Erythroblast (primary cell): ENCODE measurements at regions not wholly inside any gene's neighbourhood (a gene's known extent, or its start where the extent isn't known, plus 50 kb on each side); places are given as distances from the start of the nearest gene placed in this dataset.
A peak's percentile ranks its signal among the peaks of the same experiment; 100 is the strongest.

Experiments used
- DNase-seq, 2 experiments: peaks; one replicate each; lab custom pipeline; 2025; lab: John Stamatoyannopoulos, UW
- GATA1 ChIP-seq: IDR thresholded peaks from 2 replicates; pipeline ENCODE4 v1.6.1; 2011; ENCODE audit warnings: low read depth, mild to moderate bottlenecking, control low read depth, low read length, moderate library complexity
- POLR2A ChIP-seq: IDR thresholded peaks from 2 replicates; pipeline ENCODE4 v1.6.1; 2011; ENCODE audit warnings: mild to moderate bottlenecking, low read length

DNA sequence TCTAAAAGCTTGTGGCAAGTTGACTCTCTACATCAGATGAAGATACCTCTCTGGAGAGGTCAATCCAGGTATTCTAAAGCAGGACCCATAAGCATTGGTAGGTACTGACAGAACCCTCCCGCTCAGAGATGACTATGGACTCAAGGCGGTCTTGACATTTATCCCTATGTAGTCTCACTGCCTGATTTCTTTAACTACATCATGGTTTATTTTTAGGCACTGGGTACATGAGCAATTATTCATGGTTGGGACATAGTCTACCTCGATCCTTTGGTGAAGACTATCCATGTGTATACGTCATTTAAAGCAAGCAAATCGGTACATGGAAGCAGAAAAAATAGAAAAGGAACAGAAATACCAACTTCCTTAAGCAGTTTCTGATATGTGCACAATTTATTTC is 136.2 kb upstream of the TAB2 start:
- TF ChIP-seq GATA1 (no peak), POLR2A (no peak)

DNA sequence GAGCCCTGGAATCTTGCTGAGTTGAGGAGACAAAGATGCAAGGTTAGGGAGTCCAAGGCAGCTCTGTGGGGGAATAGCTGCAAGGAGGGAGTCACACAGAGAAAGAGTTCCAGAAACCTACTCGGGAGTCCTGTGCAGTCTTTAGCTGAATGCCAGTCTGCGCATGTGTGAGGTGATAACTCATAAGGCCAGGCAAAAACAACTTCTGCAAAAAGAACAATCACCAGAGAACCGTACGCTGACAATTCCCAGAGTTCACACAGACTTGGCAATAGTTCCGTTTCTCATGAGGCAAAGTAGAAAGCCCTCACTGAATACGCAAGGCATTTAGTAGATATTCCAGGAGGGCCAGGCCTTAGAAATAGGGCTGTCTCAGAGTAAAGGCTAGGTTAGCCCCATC is 135.2 kb upstream of the TAB2 start:
- TF ChIP-seq POLR2A (no peak), GATA1 (no peak)
- DNase-seq = no peak

More for the DNA sequence above, 136.2 kb upstream of the TAB2 start:
- DNase-seq = no peak

DNA sequence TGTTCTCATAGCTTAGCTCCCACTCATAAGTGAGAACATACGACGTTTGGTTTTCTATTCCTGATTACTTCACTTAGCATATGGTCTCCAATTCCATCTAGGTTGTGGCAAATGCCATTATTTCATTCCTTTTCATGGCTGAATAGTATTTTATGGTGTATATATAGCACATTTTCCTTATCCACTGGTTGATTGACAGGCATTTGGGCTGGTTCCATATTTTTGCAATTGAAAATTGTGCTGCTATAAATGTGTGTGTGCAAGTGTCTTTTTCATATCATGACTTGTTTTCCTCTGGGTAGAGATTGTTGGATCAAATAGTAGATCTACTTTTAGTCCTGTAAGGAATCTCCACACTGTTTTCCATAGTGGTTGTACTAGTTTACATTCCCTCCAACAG is 133.0 kb upstream of the TAB2 start:
- no peak for DNase-seq
- no peak for TF ChIP-seq GATA1
- no peak for TF ChIP-seq POLR2A

DNA sequence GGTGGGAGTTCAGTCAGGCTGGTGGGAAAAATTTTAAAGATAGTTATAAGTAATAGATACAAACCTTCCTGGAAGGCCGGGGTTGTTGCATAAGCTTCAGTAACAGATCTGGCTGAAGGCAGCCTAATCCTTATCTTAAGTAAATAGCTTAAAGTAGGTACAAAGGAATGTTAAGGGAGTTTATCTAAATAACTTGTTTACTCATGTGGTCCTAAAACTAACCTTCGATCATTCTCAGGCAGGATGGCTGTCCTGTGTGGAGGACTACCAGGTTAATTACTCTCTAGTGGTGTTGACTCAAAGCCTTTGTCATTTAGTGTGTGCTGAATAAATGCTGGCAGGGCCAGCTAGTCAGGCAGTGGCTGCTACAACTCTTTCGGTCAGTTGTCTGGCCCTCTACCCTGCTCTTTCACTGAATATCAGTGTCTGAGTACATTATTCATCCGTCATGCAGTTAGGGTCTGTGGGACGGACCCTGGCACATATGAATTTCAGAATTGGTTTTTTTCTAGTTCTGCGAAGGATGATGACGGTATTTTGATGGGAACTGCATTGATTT is 131.6 kb upstream of the TAB2 start:
- no peak for DNase-seq
- no peak for TF ChIP-seq POLR2A
- no peak for TF ChIP-seq GATA1

DNA sequence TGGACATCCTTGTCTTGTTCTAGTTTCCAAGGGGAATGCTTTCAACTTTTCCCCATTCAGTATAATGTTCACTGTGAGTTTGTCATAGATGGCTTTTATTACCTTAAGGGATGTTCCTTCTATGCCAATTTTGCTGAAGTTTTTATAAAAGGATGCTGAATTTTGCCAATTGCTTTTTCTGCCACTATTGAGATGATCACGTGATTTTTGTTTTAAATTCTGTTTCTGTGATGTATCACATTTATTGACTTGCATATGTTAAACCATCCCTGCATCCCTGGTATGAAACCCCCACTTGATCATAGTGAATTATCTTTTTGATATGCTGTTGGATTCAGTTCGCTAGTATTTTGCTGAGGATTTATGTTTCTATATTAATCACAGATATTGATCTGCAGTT is 130.6 kb upstream of the TAB2 start:
- TF ChIP-seq POLR2A = no peak
- TF ChIP-seq GATA1 = no peak
- DNase-seq = no peak

DNA sequence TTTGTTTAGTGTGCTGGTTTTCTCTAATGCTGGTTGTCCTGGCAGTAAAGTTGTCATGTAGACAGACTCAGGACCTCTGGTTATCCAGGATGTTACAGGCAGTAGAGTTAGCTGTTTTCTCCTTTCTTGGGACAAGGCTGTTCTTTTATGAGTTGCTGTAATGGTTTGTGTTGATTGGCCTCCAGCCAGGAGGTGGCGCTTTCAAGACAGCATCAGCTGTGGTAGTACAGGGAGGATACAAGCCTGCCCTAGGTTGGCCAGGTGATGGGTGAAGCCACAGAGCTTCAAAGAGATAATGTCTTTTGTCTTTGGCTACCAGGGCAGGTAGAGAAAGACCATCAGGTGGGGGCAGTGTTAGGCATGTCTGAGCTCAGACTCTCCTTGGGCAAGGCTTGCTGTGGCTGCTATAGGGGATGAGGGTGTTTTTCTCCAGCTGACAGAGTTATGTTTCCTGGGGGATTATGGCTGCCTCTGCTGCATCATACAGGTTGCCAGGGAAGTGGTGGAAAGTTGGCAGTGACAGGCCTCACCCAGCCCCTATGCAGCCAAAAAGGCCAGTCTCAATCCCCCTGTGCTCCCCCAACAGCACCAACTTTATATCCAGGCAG is 127.2 kb upstream of the TAB2 start:
- TF ChIP-seq POLR2A = no peak
- no peak for TF ChIP-seq GATA1
- peak; percentile 41 to 56 for DNase-seq

DNA sequence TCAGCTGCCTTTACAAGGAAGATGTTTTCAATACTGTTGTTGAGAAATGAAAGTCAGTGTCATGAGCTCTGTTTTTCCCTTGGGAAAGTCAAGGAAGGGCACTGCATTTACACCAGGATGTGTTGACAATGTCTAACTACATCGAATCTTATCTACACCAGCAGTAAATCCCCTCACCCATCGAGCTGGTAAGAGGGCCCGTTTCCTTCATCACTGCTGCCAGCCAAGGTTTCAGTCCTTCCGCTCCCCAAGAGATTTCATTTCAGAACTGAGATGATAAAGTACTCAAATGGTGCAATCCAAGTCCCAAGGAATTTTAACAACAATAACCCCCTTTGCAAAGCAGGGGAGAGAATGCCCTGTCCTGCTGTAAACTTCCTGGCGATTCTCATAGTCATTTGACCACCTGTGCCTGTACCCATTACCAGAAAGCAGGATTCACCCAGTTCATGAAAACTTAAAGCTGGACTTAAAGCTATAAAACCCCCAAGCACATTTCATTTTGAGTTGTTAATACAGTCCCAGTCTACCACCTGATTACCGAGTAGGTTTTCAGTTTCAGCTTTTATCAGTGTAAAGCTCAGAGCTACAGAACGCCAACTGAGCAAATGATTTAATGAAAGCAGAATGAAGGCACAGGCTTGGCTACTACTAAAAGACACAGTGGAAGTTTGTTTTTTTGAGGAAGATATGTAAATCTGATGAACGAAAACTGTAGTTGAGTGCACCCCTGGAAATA is 122.5 kb upstream of the TAB2 start:
- DNase-seq = no peak
- no peak for TF ChIP-seq GATA1
- no peak for TF ChIP-seq POLR2A

DNA sequence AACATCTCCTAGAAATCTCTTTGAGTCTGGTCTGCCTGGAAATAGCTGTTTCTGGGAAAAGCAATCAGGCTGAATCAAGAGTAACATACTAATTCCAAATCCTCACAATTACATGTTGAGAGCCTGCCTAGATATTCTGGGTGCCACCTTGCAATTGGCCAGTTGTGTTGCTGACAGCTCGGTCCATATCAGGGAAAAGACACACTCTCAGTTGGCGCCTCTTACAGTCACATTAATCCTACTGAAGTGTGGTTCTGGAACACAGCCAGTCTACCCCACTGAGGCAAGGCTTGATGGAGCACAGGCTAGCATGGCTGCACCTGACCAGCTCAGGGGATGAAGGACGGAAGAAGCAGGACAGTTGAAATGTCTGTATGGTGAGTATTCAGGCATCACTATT is 121.4 kb upstream of the TAB2 start:
- no peak for DNase-seq
- TF ChIP-seq POLR2A (no peak), GATA1 (no peak)

DNA sequence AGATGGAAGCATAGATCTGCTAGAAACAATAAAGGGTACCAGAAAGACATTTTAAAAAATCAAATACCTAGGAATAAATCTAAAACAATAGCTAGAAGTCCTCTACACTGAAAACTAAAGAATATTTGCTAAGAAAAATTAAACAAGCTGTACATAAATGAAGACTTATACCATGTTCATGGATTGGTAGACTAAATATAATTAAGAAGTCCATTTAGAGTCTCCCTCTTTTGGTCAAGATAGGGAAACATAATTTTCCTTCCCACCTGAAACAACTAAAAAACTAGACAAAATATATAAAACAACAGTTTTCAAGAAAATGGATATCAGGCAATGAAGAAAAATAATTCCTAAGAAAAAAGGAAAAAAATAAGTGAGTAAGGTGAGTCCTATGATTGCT is 120.0 kb upstream of the TAB2 start:
- TF ChIP-seq POLR2A (no peak), GATA1 (no peak)
- DNase-seq = no peak

DNA sequence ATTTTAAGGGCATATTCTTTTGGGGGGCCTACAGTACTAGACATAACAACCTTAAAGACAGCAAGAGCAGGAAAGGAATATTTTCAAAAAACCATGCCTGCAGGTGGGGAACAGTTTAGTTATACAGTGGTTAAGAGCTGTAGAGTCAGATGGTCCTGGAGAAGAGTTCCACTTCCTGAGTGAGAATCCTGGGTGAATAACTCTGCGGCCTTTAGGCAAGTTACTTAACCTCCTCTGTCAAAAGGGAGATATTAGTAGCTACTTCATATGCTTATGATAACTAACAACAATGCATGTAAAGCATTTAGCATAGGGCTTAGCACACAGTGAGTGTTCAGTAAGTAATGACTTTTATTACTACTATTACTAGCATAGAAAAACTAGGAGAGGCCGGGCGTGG is 119.2 kb upstream of the TAB2 start:
- TF ChIP-seq POLR2A (no peak), GATA1 (no peak)

DNA sequence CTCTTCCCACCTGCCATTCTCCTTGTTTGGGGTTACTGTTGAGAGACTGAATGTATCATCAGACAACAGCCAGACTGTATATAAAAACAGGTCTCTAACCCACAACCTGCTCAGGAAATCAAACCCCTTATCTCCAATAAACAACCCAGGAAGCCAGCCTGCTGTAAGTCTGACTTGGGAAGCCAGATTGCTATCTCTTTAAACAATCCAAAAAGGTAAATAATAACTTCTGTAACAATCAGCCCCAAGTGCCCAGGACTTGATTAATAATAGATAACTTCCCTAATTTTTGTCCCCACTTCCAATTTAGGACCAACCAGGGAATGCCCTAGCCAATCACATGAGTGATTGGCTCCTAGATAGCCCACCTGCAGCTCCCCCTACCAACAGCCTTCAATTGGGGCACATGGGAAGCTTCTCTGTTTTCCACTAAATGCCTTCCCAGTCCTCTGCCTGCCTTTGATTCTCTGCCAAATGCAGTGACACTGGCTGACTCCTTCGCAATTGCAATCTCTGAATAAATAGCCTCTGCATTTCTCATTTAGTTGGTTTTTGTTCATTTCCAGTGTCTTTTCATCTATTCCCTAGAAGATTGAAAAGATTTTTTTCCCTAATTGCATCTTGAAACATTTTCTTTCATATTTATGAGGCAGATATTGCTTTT is 117.1 kb upstream of the TAB2 start:
- TF ChIP-seq GATA1 (no peak), POLR2A (no peak)
- DNase-seq = no peak

More for the DNA sequence above, 119.2 kb upstream of the TAB2 start:
- DNase-seq = no peak

DNA sequence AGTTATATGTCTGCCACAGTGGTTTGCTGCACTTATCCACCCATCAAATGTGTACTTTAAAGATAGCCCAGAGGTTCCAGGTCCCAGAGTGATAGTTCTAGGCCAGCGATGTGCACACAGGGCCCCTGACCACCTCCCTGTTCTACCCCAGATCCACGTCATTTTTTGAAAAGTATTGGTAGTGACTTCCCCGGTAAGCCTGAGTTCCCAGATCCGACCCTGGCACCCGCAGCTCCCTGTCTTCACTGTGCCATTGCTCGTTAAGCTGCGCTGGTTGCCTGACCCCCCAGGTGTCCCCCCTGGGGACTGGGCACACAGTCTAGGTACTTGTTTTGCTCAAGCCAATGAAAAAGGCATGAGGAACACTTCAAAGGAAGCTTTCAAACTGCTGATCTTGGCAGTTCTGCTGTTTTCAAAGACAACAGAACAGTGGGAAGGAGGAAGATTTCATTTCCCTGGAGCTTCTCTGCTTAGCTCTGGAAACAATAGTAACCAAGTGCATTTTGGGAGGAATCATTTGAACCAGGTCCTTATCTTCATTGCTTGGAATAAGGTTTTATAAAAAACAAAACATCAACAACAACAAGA is 116.3 kb upstream of the TAB2 start:
- TF ChIP-seq POLR2A = no peak
- TF ChIP-seq GATA1 = no peak
- no peak for DNase-seq

DNA sequence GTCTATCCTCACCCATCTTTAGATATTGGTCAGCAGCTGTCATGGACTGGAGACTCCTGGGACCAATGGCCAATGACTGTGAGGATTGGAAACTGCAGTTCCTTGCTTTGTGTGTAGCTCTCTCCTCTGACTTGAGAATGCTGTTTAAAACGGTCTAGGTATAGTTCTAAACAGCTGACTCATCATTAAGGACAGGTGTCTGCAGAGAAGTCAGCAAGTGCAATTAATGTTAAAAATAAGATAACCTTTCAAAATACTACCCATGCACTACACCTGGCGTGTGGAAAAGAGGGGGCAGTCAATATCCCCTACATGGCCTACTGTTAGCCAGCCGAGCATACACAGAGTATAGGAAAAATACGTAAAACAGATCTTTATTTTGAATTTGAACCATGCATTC is 115.4 kb upstream of the TAB2 start:
- TF ChIP-seq POLR2A = no peak
- TF ChIP-seq GATA1 = no peak

DNA sequence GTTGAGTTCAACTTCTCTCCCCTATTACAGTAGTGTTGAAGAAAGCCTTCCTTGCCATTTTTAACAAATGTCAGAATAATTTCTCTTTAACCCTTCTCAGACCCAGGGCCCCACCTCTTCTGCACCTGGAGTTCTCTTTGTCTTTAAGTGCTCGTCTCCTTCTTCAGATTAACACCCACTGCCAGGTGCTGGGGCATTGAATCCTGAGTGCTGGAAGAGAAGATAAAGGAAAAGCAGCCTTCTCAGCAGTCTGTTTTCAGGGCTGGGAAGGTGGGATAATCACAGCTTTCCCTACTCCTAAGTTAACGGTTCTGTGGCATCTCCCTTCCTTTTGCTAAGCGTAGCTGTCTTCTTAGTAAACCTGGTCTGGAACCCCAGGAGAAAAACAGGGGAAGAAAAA is 114.6 kb upstream of the TAB2 start:
- no peak for DNase-seq
- no peak for TF ChIP-seq GATA1
- TF ChIP-seq POLR2A = no peak

More for the DNA sequence above, 115.4 kb upstream of the TAB2 start:
- DNase-seq = no peak
